AG09319 (cell line): ENCODE measurements at regions not wholly inside any gene's neighbourhood (a gene's known extent, or its start where the extent isn't known, plus 50 kb on each side); places are given as distances from the start of the nearest gene placed in this dataset.
"Not testable (repeated sequence)": the region's sequence is repeated elsewhere in the genome, so short reads cannot be mapped to it uniquely, and the experiment has no call there.

ENCODE experiments used
- DNase-seq: peaks from one replicate; pipeline ENCODE4 v3.0.0-alpha.2; 2010; ENCODE audit warnings: low read depth; ENCODE audit errors: extremely low read depth
- TF ChIP-seq, protein P1 (sequence below): IDR thresholded peaks from 2 replicates; pipeline ENCODE4 v1.5.1; 2011; ENCODE audit warnings: low read depth, mild to moderate bottlenecking, inconsistent platforms, low read length, moderate library complexity

DNA sequence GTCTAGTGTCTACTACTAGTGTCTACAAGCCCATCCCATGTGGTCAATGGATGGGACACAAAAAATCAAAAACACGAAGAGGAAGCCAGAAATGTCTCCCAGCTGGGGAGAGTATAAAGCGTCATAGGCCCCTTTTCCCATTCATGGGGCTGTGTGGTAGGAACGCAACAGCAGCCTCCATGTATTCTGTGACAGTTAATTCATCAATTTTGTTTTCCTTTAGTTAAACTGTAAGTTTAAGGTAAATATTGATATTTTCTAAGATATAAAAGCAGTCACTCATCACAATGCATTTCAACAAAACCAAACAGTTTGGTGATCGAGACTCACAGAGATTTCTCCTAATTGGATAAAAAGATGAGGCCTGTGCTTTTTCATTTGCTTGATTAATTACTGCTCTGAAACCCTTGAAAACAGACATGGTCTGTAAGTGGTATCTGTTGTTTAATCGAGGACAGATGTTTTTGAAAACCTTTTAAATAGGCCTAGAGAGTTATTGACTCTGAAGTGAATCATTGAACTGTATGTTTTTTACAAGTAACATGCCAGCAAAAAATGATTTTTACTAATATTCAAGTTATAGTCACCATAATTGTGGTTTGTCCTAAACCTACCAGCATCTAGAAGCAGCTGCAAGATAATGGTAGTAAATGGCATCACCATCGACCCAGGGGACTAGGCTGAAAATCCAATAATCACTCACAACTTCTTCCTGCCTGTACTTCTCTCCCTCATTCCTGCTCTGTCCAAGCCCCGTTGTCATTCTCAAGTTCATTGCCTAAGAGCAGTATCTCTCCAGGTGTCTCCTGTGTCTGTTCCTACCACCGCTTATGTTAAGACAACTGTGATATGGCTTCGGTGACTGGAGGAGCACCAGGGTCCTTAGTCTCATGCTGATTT, 87.7 kb upstream of the SHISA3 start:
- DNase-seq, result no peak
- TF ChIP-seq, protein P1, sequence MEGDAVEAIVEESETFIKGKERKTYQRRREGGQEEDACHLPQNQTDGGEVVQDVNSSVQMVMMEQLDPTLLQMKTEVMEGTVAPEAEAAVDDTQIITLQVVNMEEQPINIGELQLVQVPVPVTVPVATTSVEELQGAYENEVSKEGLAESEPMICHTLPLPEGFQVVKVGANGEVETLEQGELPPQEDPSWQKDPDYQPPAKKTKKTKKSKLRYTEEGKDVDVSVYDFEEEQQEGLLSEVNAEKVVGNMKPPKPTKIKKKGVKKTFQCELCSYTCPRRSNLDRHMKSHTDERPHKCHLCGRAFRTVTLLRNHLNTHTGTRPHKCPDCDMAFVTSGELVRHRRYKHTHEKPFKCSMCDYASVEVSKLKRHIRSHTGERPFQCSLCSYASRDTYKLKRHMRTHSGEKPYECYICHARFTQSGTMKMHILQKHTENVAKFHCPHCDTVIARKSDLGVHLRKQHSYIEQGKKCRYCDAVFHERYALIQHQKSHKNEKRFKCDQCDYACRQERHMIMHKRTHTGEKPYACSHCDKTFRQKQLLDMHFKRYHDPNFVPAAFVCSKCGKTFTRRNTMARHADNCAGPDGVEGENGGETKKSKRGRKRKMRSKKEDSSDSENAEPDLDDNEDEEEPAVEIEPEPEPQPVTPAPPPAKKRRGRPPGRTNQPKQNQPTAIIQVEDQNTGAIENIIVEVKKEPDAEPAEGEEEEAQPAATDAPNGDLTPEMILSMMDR, result no peak

DNA sequence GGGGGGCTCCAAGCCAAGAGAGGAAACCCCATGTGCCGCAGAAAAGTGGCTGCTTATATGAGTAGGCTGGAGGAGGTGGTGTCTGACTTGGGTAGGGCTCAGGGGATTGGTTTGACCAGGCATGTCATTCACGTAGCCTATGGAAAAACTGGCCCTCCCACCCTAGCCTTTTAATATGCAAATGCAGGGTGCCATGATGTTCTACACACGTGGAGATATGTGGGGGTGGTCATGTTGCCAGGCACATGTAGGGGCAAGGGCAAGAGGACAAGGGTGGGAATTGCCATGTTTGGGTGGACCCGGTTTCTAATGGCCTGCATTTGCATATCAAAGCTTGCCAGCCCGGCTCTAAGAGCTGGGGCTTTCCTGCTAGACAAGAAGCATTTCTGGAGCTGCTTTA, 86.9 kb upstream of the SHISA3 start:
- no peak for DNase-seq

DNA sequence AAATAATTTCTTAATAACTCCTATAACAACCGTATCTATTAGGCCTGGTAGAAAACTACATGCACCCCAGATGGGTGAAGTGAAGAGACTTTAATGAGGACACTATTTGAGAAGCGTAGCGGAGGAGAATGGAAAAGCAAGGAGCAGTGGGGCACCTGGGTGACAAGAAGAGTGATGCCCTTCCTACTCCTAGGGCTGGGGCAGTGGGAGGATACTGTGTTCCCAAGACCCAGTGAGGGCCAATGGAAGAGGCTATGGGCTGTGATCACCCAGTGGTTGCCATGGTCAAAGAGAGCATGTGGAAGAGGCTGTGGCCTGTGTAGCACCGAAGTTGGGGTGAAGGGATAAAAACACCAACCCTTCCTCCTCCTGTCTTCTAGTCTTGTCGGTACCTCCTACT, 86.5 kb upstream of the SHISA3 start:
- DNase-seq, result no peak
- TF ChIP-seq, protein P1, result no peak

More for the DNA sequence above, 86.9 kb upstream of the SHISA3 start:
- TF ChIP-seq, protein P1, result no peak

DNA sequence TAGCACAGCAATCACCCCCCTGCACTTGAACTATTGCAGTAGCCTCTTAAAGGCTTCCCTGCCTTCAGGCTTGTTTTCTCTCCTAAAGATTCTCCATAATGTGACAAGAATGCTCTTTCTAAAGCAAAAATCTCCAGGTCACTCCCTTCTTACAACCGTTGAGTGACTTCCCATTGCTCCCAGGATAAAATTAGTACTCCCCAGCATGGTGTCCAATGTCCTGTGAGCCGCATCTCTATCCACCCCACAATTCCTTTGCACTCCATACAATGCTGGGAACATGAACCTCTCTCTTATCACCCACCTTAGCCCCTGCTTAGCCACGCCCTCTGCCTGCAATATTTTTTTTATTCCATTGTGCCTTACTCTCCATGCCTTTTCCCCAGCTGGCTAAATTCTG, 85.7 kb upstream of the SHISA3 start:
- TF ChIP-seq, protein P1, result no peak
- DNase-seq, result no peak

DNA sequence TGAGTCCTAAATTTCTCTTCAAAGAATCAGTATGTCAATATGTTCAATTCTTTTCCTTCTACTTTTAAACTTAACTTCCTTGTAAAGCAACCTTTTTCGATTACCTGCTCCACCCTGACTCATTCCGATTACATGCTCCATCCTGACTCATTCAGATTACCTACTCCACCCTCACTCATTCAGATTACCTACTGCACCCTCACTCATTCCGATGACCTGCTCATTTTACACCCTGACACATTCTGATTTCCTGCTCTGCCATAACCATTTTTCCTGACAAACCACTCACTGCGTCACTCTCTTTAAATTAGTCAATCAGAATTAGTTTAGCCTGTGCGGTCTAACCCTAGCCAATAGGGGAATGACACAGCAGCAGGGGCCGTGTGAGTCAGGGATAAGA, 83.9 kb upstream of the SHISA3 start:
- DNase-seq, result not testable (repeated sequence)

DNA sequence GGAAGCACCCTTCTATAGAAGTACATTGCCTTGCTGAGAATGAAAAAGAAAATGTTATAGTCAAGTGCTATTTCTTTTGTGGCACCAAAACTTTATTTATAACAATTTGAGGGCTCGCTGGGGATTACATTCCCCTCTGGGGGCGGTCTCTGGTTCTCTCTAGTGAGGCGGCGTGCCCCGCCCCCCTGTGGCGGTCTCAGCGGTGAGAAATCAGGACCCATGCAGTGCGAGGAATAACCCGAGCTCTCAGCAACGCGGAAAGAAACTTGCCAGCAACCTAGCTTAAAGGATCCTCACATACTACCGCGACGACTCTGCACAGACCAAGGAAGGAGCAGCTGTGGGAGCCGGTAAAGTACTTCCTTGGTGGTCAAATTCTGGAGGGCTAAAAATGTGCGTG, 83.4 kb upstream of the SHISA3 start:
- no peak for DNase-seq
- TF ChIP-seq, protein P1, result no peak

DNA sequence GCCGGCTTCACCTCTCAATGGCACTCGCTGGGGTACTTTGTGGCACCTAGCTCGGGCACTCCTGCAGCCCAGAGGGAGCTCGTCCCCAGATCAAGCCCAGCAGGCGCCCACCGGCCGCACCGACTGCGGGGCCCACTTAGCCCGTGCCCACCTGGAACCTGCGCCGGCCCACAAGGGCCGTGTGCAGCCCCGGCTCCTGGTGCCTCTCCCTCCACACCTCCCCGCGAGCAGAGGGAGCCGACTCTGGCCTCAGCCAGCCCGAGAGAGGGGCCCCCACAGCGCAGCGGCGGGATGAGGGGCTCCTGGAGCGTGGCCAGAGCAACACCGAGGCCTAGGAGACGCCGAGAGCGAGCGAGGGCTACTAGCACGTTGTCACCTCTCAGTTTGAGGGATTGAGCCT, 82.1 kb upstream of the SHISA3 start:
- DNase-seq, result no peak
- TF ChIP-seq, protein P1, result no peak
